ENCODE measurements at regions not wholly inside any gene's neighbourhood (a gene's known extent, or its start where the extent isn't known, plus 50 kb on each side); places are given as distances from the start of the nearest gene placed in this dataset.

GRCh38 chr3:166080096-166080495, 242.9 kb upstream of the BCHE start:
- TF ChIP-seq CTCF (IDR thresholded peaks at IDR 0.05) = no peak
- TF ChIP-seq MXI1 (IDR thresholded peaks at IDR 0.05; ENCODE audit: low read depth, low read length) = no peak
- no peak for TF ChIP-seq JUND (IDR thresholded peaks at IDR 0.05)
- no peak for TF ChIP-seq REST (IDR thresholded peaks at IDR 0.05; ENCODE audit: low read depth, low read length)
- TF ChIP-seq YY1 (IDR thresholded peaks at IDR 0.05; ENCODE audit: low read depth) = no peak
- no peak for TF ChIP-seq GABPA (IDR thresholded peaks at IDR 0.05; ENCODE audit: low read depth)
- TF ChIP-seq CHD2 (IDR thresholded peaks at IDR 0.05; ENCODE audit: low read length, partially characterized antibody) = no peak
- TF ChIP-seq RFX5 (IDR thresholded peaks at IDR 0.05; ENCODE audit: low read length) = no peak
- TF ChIP-seq EP300 (IDR thresholded peaks at IDR 0.05; ENCODE audit: borderline replicate concordance in 1 of 2, low read depth in 1 of 2, low read length in 1 of 2) = no peak
- TF ChIP-seq MAX (IDR thresholded peaks at IDR 0.05; ENCODE audit: low read depth) = no peak
- TF ChIP-seq EZH2phosphoT487 (IDR thresholded peaks at IDR 0.05; ENCODE audit: borderline replicate concordance, low read depth) = no peak
